ENCODE measurements at regions not wholly inside any gene's neighbourhood (a gene's known extent, or its start where the extent isn't known, plus 50 kb on each side); places are given as distances from the start of the nearest gene placed in this dataset.

DNA sequence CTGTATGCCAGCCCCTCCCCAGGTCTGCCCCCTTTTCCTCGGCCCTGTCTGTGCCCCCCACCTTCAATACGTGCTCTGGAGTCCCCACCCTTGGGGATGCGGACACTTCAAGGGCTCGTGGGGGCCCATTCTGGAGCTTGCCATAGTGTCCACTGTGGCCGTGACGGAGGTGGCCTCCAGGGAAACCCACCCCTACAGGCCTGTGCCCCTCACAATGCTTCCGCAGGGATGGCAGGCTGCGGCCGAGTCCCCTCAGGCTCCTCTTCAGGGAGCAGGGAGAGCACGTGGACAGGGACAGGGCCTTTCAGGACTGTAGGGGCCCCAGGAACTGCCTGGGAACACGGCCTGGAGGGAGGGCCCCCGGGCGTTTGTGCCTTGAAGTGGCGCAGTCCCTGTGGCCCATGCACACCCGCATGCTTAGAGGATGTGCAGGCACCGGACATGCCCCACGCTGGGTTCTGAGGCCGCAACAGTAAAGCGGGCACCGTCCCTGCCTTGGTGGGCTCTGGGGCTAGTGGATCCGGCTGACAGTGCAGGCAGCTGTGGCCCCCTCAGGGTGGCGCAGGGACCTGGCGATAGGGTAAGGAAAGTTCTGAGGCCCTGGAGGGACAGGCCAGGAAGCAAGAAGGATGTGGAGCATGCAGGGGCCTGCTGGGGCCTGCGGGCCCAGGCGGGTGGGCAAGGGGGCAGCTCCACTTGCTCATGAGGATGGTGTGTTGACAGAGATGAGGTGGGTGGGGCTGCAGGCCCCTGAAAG lies 209.0 kb upstream of the RTL1 start:
- TF ChIP-seq EZH2 (IDR thresholded peaks at IDR 0.05; ENCODE audit: borderline replicate concordance, insufficient read depth, low read length, poor library complexity, severe bottlenecking), result no peak
- TF ChIP-seq, protein P1, sequence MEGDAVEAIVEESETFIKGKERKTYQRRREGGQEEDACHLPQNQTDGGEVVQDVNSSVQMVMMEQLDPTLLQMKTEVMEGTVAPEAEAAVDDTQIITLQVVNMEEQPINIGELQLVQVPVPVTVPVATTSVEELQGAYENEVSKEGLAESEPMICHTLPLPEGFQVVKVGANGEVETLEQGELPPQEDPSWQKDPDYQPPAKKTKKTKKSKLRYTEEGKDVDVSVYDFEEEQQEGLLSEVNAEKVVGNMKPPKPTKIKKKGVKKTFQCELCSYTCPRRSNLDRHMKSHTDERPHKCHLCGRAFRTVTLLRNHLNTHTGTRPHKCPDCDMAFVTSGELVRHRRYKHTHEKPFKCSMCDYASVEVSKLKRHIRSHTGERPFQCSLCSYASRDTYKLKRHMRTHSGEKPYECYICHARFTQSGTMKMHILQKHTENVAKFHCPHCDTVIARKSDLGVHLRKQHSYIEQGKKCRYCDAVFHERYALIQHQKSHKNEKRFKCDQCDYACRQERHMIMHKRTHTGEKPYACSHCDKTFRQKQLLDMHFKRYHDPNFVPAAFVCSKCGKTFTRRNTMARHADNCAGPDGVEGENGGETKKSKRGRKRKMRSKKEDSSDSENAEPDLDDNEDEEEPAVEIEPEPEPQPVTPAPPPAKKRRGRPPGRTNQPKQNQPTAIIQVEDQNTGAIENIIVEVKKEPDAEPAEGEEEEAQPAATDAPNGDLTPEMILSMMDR (IDR thresholded peaks at IDR 0.05; ENCODE audit: poor library complexity, severe bottlenecking), result no peak
- TF ChIP-seq EP300 (conservative IDR thresholded peaks at IDR 0.05; ENCODE audit: poor library complexity, severe bottlenecking), result no peak
- TF ChIP-seq REST (IDR thresholded peaks at IDR 0.05; ENCODE audit: borderline replicate concordance), result no peak

All from neural cell (in vitro differentiated cells).